ENCODE measurements at regions not wholly inside any gene's neighbourhood (a gene's known extent, or its start where the extent isn't known, plus 50 kb on each side); places are given as distances from the start of the nearest gene placed in this dataset.

GRCh38 chr2:129233751-129234406 lies 745.6 kb upstream of the RAB6C start:
- Histone ChIP-seq H3K9me2 (replicated peaks; ENCODE audit: low read length) (no peaks in the 10 kb centered on the region), H3K27me3 (ENCODE audit: low read length) (no peaks in the 10 kb centered on the region), H3K9ac (ENCODE audit: low read length) (no peak overlapping the region), H2AFZ (ENCODE audit: low read length) (no peak overlapping the region), H3K4me3 (ENCODE audit: low read length) (no peak overlapping the region), H3K4me1 (ENCODE audit: insufficient read depth, low read length) (no peaks in the 10 kb centered on the region), H3K4me2 (ENCODE audit: low read length) (no peak overlapping the region), H3K36me3 (ENCODE audit: low read depth, low read length) (no peaks in the 10 kb centered on the region), H4K20me1 (ENCODE audit: low read length) (no peaks in the 10 kb centered on the region), H3K9me3 (ENCODE audit: low read length) (no peaks in the 10 kb centered on the region), H3K79me2 (ENCODE audit: low read length) (no peaks in the 10 kb centered on the region), H3F3A (ENCODE audit: low read length, unreplicated experiment) (no peaks in the 10 kb centered on the region), H3K27ac (ENCODE audit: low read length) (no peak overlapping the region)
- no TSS peak for BruUV-seq (replicated peaks)
- ChIA-PET POLR2A (ENCODE audit: unreplicated experiment) (no interaction called here), CTCF (no interaction called here)
- intact Hi-C loops (cut with micrococcal nuclease) = no loop called here
- DNase-seq (no peak), ATAC-seq (no peak)
- TF ChIP-seq EZH2phosphoT487 (IDR thresholded peaks at IDR 0.05; ENCODE audit: borderline replicate concordance, low read length) (no peak), EZH2 (IDR thresholded peaks at IDR 0.05; ENCODE audit: low read length, unreplicated experiment) (no peak), CTCF (conservative IDR thresholded peaks at IDR 0.05; ENCODE audit: low read depth, low read length) (no peak)

- Histone ChIP-seq H3K4me2 (ENCODE audit: low read length) (no peak overlapping the region), H3K9ac (ENCODE audit: low read length) (no peak overlapping the region), H4K20me1 (ENCODE audit: low read length) (no peaks in the 10 kb centered on the region), H2AFZ (ENCODE audit: low read length) (no peak overlapping the region), H3K36me3 (ENCODE audit: low read depth, low read length) (no peaks in the 10 kb centered on the region), H3K79me2 (ENCODE audit: low read length) (no peaks in the 10 kb centered on the region), H3K9me3 (ENCODE audit: low read length) (no peaks in the 10 kb centered on the region), H3F3A (ENCODE audit: low read length, unreplicated experiment) (no peaks in the 10 kb centered on the region), H3K4me3 (ENCODE audit: low read length) (no peak overlapping the region), H3K27me3 (ENCODE audit: low read length) (no peaks in the 10 kb centered on the region), H3K9me2 (replicated peaks; ENCODE audit: low read length) (no peaks in the 10 kb centered on the region), H3K4me1 (ENCODE audit: insufficient read depth, low read length) (no peaks in the 10 kb centered on the region), H3K27ac (ENCODE audit: low read length) (no peak overlapping the region)
- intact Hi-C loops (cut with micrococcal nuclease) = no loop called here
- TF ChIP-seq EZH2phosphoT487 (IDR thresholded peaks at IDR 0.05; ENCODE audit: borderline replicate concordance, low read length) (no peak), CTCF (conservative IDR thresholded peaks at IDR 0.05; ENCODE audit: low read depth, low read length) (no peak), EZH2 (IDR thresholded peaks at IDR 0.05; ENCODE audit: low read length, unreplicated experiment) (no peak)
- CTCF ChIA-PET = no interaction called here
- no peak for DNase-seq
- no peak for ATAC-seq
- no TSS peak for BruUV-seq (replicated peaks)
- POLR2A ChIA-PET (ENCODE audit: unreplicated experiment) = no interaction called here
These were observed 742.9 kb upstream of the RAB6C start for GRCh38 chr2:129236601-129237000.

- TF ChIP-seq EZH2 (IDR thresholded peaks at IDR 0.05; ENCODE audit: low read length, unreplicated experiment) (no peak), EZH2phosphoT487 (IDR thresholded peaks at IDR 0.05; ENCODE audit: borderline replicate concordance, low read length) (no peak), CTCF (conservative IDR thresholded peaks at IDR 0.05; ENCODE audit: low read depth, low read length) (no peak)
- Histone ChIP-seq H3K4me2 (ENCODE audit: low read length) (no peak overlapping the region), H3K27ac (ENCODE audit: low read length) (no peak overlapping the region), H4K20me1 (ENCODE audit: low read length) (no peaks in the 10 kb centered on the region), H3K4me3 (ENCODE audit: low read length) (no peak overlapping the region), H3K36me3 (ENCODE audit: low read depth, low read length) (no peaks in the 10 kb centered on the region), H3K27me3 (ENCODE audit: low read length) (no peaks in the 10 kb centered on the region), H3K4me1 (ENCODE audit: insufficient read depth, low read length) (no peaks in the 10 kb centered on the region), H3K79me2 (ENCODE audit: low read length) (no peaks in the 10 kb centered on the region), H3K9me3 (ENCODE audit: low read length) (no peaks in the 10 kb centered on the region), H3K9me2 (replicated peaks; ENCODE audit: low read length) (no peaks in the 10 kb centered on the region), H3K9ac (ENCODE audit: low read length) (no peak overlapping the region), H2AFZ (ENCODE audit: low read length) (no peak overlapping the region), H3F3A (ENCODE audit: low read length, unreplicated experiment) (no peaks in the 10 kb centered on the region)
- DNase-seq = no peak
- no peak for ATAC-seq
- BruUV-seq (replicated peaks) = no TSS peak
- CTCF ChIA-PET = no interaction called here
- intact Hi-C loops (cut with micrococcal nuclease) = no loop called here
- POLR2A ChIA-PET (ENCODE audit: unreplicated experiment) = no interaction called here
These were observed 741.3 kb upstream of the RAB6C start for GRCh38 chr2:129237966-129238725.
